SK-N-SH treated with all-trans-retinoic acid at 6 μM for 48 hours (cell line): ENCODE measurements at regions not wholly inside any gene's neighbourhood (a gene's known extent, or its start where the extent isn't known, plus 50 kb on each side); places are given as distances from the start of the nearest gene placed in this dataset.

Experiments
- ARNTL ChIP-seq: fragments of 450-650 bp; formaldehyde crosslinking; IDR thresholded peaks from 2 replicates; pipeline ENCODE4 v1.5.0; 2020; ENCODE audit warnings: low read depth, mild to moderate bottlenecking, moderate library complexity, borderline replicate concordance
- ESRRG ChIP-seq: fragments of 250-450 bp; sonication (Bioruptor Pico); IDR thresholded peaks from 2 replicates; pipeline ENCODE4 v1.6.1; 2021; ENCODE audit warnings: mild to moderate bottlenecking
- GLIS3 ChIP-seq: fragments of 250-450 bp; sonication (Bioruptor Pico); IDR thresholded peaks from 2 replicates; pipeline ENCODE4 v1.5.0; 2020; ENCODE audit warnings: mild to moderate bottlenecking, moderate library complexity
- RARB ChIP-seq: fragments of 250-450 bp; sonication (Bioruptor Pico); IDR thresholded peaks from 2 replicates; pipeline ENCODE4 v1.8.0; 2021; ENCODE audit warnings: mild to moderate bottlenecking, moderate library complexity
- TCF4 ChIP-seq: fragments of 250-450 bp; sonication (Bioruptor Pico); IDR thresholded peaks from 2 replicates; pipeline ENCODE4 v1.8.0; 2021; ENCODE audit warnings: mild to moderate bottlenecking, moderate library complexity, borderline replicate concordance
- ZFP30 ChIP-seq: fragments of 450-650 bp; formaldehyde crosslinking; IDR thresholded peaks from 2 replicates; pipeline ENCODE4 v1.5.0; 2022; ENCODE audit warnings: mild to moderate bottlenecking, moderate library complexity
- ZNF565 ChIP-seq: fragments of 450-650 bp; formaldehyde crosslinking; conservative IDR thresholded peaks from 2 replicates; pipeline ENCODE4 v1.5.0; 2020; ENCODE audit warnings: low read depth, mild to moderate bottlenecking, moderate library complexity
- TF ChIP-seq, protein P1 (sequence below): fragments of 250-450 bp; sonication (Bioruptor Pico); IDR thresholded peaks from 2 replicates; pipeline ENCODE4 v1.8.0; 2021; ENCODE audit warnings: low read depth, mild to moderate bottlenecking, moderate library complexity, borderline replicate concordance
- TF ChIP-seq, protein P2 (sequence below): fragments of 250-450 bp; sonication (Bioruptor Pico); IDR thresholded peaks from 2 replicates; pipeline ENCODE4 v1.8.0; 2020; ENCODE audit warnings: mild to moderate bottlenecking, moderate library complexity, borderline replicate concordance
- TF ChIP-seq, protein P3 (sequence below): fragments of 250-450 bp; sonication (Bioruptor Pico); IDR thresholded peaks from 2 replicates; pipeline ENCODE4 v1.5.1; 2020; ENCODE audit warnings: low read depth, mild to moderate bottlenecking, moderate library complexity

DNA sequence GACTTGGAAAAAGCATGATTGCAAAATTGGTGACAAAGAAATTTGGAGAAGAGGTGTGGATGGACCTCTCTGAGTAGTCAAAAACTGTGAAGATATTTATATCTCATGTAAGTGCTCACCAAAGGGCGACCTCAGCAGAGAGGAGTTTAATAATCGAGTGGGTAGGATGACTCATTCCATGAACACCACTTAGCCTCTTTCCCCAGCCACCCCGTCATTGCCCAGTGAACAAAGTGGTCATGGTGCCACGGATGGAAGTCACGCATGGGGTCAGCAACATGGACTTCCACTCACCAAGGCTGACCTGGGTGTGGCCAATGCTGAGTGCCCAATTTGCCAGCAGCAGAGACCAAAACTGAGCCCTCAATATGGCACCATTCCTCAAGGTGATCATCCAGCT lies 997.4 kb upstream of the GYPC start:
- TF ChIP-seq, protein P1, sequence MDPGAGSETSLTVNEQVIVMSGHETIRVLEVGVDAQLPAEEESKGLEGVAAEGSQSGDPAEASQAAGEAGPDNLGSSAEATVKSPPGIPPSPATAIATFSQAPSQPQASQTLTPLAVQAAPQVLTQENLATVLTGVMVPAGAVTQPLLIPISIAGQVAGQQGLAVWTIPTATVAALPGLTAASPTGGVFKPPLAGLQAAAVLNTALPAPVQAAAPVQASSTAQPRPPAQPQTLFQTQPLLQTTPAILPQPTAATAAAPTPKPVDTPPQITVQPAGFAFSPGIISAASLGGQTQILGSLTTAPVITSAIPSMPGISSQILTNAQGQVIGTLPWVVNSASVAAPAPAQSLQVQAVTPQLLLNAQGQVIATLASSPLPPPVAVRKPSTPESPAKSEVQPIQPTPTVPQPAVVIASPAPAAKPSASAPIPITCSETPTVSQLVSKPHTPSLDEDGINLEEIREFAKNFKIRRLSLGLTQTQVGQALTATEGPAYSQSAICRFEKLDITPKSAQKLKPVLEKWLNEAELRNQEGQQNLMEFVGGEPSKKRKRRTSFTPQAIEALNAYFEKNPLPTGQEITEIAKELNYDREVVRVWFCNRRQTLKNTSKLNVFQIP, result no peak
- TF ChIP-seq RARB (CRISPR knock-in tag) (no peak), GLIS3 (CRISPR knock-in tag) (no peak), ZNF565 (CRISPR knock-in tag) (no peak), ESRRG (CRISPR knock-in tag) (no peak), TCF4 (no peak), ZFP30 (no peak), ARNTL (CRISPR knock-in tag) (no peak)
- TF ChIP-seq, protein P2, sequence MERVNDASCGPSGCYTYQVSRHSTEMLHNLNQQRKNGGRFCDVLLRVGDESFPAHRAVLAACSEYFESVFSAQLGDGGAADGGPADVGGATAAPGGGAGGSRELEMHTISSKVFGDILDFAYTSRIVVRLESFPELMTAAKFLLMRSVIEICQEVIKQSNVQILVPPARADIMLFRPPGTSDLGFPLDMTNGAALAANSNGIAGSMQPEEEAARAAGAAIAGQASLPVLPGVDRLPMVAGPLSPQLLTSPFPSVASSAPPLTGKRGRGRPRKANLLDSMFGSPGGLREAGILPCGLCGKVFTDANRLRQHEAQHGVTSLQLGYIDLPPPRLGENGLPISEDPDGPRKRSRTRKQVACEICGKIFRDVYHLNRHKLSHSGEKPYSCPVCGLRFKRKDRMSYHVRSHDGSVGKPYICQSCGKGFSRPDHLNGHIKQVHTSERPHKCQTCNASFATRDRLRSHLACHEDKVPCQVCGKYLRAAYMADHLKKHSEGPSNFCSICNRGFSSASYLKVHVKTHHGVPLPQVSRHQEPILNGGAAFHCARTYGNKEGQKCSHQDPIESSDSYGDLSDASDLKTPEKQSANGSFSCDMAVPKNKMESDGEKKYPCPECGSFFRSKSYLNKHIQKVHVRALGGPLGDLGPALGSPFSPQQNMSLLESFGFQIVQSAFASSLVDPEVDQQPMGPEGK (CRISPR knock-in tag), result no peak
- TF ChIP-seq, protein P3, sequence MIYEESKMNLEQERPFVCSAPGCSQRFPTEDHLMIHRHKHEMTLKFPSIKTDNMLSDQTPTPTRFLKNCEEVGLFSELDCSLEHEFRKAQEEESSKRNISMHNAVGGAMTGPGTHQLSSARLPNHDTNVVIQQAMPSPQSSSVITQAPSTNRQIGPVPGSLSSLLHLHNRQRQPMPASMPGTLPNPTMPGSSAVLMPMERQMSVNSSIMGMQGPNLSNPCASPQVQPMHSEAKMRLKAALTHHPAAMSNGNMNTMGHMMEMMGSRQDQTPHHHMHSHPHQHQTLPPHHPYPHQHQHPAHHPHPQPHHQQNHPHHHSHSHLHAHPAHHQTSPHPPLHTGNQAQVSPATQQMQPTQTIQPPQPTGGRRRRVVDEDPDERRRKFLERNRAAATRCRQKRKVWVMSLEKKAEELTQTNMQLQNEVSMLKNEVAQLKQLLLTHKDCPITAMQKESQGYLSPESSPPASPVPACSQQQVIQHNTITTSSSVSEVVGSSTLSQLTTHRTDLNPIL (CRISPR knock-in tag), result no peak
